Esophagus squamous epithelium (tissue), 5 donors: ENCODE measurements at regions not wholly inside any gene's neighbourhood (a gene's known extent, or its start where the extent isn't known, plus 50 kb on each side); places are given as distances from the start of the nearest gene placed in this dataset.

ENCODE experiments used
- DNase-seq: peaks from one replicate; lab custom pipeline; 2025; lab: John Stamatoyannopoulos, UW
- H3K27ac ChIP-seq, 4 donors: fragments of 200-600 bp; sonication (generic); one replicate each; pipeline ENCODE4 v1.5.1; 2016 to 2019; ENCODE audit warnings: mild to moderate bottlenecking in 1 of 4
- H3K27me3 ChIP-seq, 4 donors: fragments of 200-600 bp; sonication (generic); 1 replicate in 3 of 4; 2 replicates in 1 of 4; pipeline versions ENCODE4 v1.5.1 to v1.6.0; 2017 to 2021; ENCODE audit warnings: antibody characterized with exemption in 1 of 4
- H3K36me3 ChIP-seq, 3 donors: fragments of 200-600 bp; sonication (generic); one replicate each; pipeline ENCODE4 v1.5.1; 2016 to 2019
- H3K4me1 ChIP-seq, 3 donors: fragments of 200-600 bp; sonication (generic); one replicate each; pipeline ENCODE4 v1.5.1; 2017 to 2019
- H3K4me3 ChIP-seq, 4 donors: fragments of 200-600 bp; sonication (generic); 1 replicate in 3 of 4; 2 replicates in 1 of 4; pipeline ENCODE4 v1.5.1; 2016 to 2019; ENCODE audit warnings: mild to moderate bottlenecking in 2 of 4, moderate library complexity in 1 of 4
- H3K9me3 ChIP-seq, 3 donors: fragments of 200-600 bp; sonication (generic); one replicate each; pipeline ENCODE4 v1.5.1; 2016 to 2019
- POLR2A ChIP-seq, 4 donors: fragments of 450-650 bp; IDR thresholded peaks; one replicate each; pipeline ENCODE4 v1.6.1; 2017; ENCODE audit warnings: antibody characterized with exemption in 4 of 4, mild to moderate bottlenecking in 4 of 4, moderate library complexity in 3 of 4
- WGBS, 2 donors: methylation state at CpG; one replicate each; pipeline ENCODE4 v1.1.5; 2018; 5-methylcytosine and 5-hydroxymethylcytosine counted together
- intact Hi-C: fragments of 100-400 bp; cut with DNase I; formaldehyde crosslinking; loops from one replicate; pipeline ENCODE4 v1.15.0; 2022
- TF ChIP-seq, protein P1 (sequence below), 6 experiments: fragments of 450-650 bp in 4 of 6; fragments of 200-600 bp in 2 of 6; sonication (generic) in 2 of 6; IDR thresholded peaks; one replicate each; pipeline ENCODE4 v1.5.1; 2016 to 2019; ENCODE audit warnings: antibody characterized with exemption in 6 of 6, mild to moderate bottlenecking in 4 of 6, moderate library complexity in 4 of 6
- donor health status: DM: yes; HTN: yes; CAD: no.

DNA sequence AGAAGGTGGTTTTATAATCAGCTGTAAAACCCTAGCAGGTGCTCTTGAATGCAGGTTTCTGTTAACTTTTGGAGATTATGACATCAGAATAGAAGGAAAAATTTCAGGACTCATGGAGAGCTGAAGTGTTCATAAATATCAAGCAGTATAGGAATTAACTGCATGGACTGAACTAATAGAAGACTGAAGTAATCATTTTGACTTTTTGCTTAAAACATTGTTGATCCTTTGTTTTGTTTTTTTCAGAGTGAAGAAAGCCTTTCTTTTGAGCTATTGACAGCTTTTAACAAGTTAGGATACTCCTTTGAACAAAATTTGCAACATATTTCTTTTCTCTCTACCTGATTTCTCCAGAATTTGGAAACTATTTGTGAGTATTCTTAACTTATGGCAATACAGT is 70.6 kb upstream of the DAZL start:
- H3K27me3 ChIP-seq, result no peaks in the 10 kb centered on the region
- H3K36me3 ChIP-seq, result no peaks in the 10 kb centered on the region
- H3K4me1 ChIP-seq, result no peaks in the 10 kb centered on the region
- DNase-seq, result no peak
- TF ChIP-seq, protein P1, sequence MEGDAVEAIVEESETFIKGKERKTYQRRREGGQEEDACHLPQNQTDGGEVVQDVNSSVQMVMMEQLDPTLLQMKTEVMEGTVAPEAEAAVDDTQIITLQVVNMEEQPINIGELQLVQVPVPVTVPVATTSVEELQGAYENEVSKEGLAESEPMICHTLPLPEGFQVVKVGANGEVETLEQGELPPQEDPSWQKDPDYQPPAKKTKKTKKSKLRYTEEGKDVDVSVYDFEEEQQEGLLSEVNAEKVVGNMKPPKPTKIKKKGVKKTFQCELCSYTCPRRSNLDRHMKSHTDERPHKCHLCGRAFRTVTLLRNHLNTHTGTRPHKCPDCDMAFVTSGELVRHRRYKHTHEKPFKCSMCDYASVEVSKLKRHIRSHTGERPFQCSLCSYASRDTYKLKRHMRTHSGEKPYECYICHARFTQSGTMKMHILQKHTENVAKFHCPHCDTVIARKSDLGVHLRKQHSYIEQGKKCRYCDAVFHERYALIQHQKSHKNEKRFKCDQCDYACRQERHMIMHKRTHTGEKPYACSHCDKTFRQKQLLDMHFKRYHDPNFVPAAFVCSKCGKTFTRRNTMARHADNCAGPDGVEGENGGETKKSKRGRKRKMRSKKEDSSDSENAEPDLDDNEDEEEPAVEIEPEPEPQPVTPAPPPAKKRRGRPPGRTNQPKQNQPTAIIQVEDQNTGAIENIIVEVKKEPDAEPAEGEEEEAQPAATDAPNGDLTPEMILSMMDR (IDR thresholded peaks at IDR 0.05), result no peak
- TF ChIP-seq POLR2A (IDR thresholded peaks at IDR 0.05), result no peak
- H3K4me3 ChIP-seq, result no peak overlapping the region
- H3K9me3 ChIP-seq, result no peaks in the 10 kb centered on the region
- H3K27ac ChIP-seq, result no peak overlapping the region
- intact Hi-C loops, result no loop called here

DNA sequence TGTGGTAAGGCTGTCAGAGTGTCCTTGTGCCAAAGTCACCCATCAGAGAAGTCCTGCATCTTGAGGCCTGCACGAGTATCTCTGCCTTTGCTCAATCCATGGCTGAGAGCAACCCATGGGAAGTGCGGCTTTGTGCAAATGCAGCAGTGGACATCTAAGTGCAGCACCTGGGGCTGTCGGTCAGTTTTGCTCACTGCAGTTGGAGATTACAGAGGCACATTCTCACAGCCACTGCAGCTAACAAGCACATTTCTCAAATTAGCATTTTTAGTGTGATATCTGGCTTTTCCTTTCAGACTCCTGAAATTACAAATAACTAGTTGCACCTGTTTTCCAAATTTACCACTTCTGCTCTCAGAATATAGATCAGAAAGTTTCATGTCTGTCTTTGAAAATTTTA is 81.5 kb upstream of the DAZL start:
- TF ChIP-seq POLR2A (IDR thresholded peaks at IDR 0.05), result no peak
- TF ChIP-seq, protein P1 (IDR thresholded peaks at IDR 0.05), result no peak
- no peak overlapping the region for H3K27ac ChIP-seq
- H3K4me1 ChIP-seq, result no peaks in the 10 kb centered on the region
- H3K4me3 ChIP-seq, result no peak overlapping the region
- intact Hi-C loops, result no loop called here
- 74 to 78% methylated on average over 2 to 3 of the region's 3 CpGs for WGBS, 2 donors
- no peak for DNase-seq
- no peaks in the 10 kb centered on the region for H3K9me3 ChIP-seq
- no peaks in the 10 kb centered on the region for H3K36me3 ChIP-seq
- H3K27me3 ChIP-seq, result no peaks in the 10 kb centered on the region

DNA sequence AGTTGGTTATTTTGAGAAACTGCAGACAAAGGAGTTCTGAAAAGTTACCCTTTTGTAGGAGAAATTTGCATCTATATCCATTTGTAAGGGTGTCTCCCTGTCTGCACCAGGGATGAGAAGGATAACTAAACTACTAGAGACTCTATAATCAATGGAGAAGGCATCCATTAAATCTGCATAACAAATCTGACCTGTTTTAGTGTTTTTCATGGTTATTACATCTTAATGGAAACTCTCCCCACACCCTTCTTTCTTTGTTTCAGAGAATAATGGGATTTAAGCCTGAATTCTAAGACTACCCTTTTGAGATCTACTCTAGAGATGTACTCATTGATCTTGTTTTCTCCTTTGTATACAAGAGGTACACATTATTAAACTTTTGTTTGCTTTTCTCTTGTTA is 82.0 kb upstream of the DAZL start:
- TF ChIP-seq, protein P1 (IDR thresholded peaks at IDR 0.05), result no peak
- no peak for TF ChIP-seq POLR2A (IDR thresholded peaks at IDR 0.05)
- no peak overlapping the region for H3K4me3 ChIP-seq
- H3K36me3 ChIP-seq, result no peaks in the 10 kb centered on the region
- no peaks in the 10 kb centered on the region for H3K9me3 ChIP-seq
- no peaks in the 10 kb centered on the region for H3K4me1 ChIP-seq
- H3K27me3 ChIP-seq, result no peaks in the 10 kb centered on the region
- DNase-seq, result no peak
- H3K27ac ChIP-seq, result no peak overlapping the region
- intact Hi-C loops, result no loop called here

DNA sequence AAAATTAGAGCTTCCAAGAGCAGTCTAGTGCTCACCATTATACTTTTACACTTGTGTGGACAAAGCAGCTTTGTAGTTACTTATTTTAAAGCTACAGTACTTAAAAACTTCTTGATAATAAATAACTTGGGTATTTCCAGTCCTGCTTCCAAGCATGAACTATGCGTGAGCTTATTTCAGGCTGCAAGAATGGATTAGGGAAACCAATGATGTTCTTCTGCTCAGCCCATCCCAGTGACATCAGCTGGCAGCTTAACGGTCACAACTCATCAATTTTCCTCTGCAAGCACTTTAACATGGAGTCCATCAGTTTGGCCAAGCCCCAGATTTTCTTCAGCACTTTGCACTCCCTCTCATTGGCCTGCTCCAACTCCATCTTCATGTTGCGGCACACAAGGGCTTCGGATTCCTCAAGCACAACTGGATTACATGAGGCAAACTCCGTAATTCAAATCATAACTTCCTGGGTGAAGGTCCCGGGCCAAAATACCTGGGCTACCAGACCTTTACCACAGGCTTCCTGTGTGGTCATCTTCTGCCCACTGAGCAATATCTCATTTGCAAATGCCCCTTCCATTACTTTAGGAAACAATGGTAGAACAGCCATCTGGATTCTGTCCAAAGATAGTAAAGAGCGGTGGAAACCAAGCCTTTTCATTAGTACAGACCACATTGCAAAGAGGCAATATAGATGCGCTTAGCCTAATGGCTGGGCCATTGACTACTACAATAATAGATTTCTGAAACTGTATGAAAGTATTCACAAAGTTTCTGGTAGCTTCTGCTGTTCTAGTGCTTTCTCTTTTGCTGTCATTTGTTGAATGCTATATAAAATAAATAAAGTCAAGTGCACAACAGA is 87.5 kb upstream of the DAZL start:
- no peaks in the 10 kb centered on the region for H3K9me3 ChIP-seq
- 75 to 78% methylated on average over 8 of the region's 8 CpGs for WGBS, 2 donors
- H3K36me3 ChIP-seq, result no peaks in the 10 kb centered on the region
- no peak overlapping the region for H3K27ac ChIP-seq
- no peaks in the 10 kb centered on the region for H3K27me3 ChIP-seq
- TF ChIP-seq POLR2A (IDR thresholded peaks at IDR 0.05), result no peak
- TF ChIP-seq, protein P1 (IDR thresholded peaks at IDR 0.05), result no peak
- H3K4me1 ChIP-seq, result no peaks in the 10 kb centered on the region
- DNase-seq, result no peak
- intact Hi-C loops, result no loop called here
- no peak overlapping the region for H3K4me3 ChIP-seq

DNA sequence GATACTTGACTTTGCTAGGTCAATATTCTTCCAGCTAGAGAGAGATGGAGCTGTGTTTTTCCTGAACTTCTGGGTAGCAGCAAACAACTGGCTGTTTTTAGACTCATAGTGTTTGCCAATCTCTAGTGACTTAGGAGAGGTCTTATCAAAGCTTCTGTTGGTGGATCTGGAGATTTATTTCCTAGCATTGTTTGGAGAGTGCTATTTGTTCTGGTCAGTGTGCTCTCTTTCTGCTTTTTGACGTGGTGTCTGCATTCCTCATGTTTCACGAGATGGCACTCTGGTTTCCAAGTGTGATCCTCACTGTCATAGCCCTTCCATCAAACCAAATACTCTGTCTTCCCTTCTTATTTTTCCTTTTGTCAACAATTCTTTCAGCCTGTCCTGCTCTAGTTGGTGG is 88.6 kb upstream of the DAZL start:
- no peaks in the 10 kb centered on the region for H3K36me3 ChIP-seq
- H3K27ac ChIP-seq, result no peak overlapping the region
- TF ChIP-seq, protein P1 (IDR thresholded peaks at IDR 0.05), result no peak
- no peak for TF ChIP-seq POLR2A (IDR thresholded peaks at IDR 0.05)
- no peaks in the 10 kb centered on the region for H3K4me1 ChIP-seq
- intact Hi-C loops, result no loop called here
- H3K9me3 ChIP-seq, result no peaks in the 10 kb centered on the region
- no peaks in the 10 kb centered on the region for H3K27me3 ChIP-seq
- WGBS, 2 donors, result 50 to 60% methylated on average over 2 of the region's 2 CpGs
- H3K4me3 ChIP-seq, result no peak overlapping the region
- no peak for DNase-seq
